Neural progenitor cell (in vitro differentiated cells): ENCODE measurements at regions not wholly inside any gene's neighbourhood (a gene's known extent, or its start where the extent isn't known, plus 50 kb on each side); places are given as distances from the start of the nearest gene placed in this dataset.
"Not testable (repeated sequence)": the region's sequence is repeated elsewhere in the genome, so short reads cannot be mapped to it uniquely, and the experiment has no call there.

ENCODE experiments used
- EZH2 ChIP-seq: fragments of 200-600 bp; sonication (generic); IDR thresholded peaks from 2 replicates; pipeline ENCODE4 v1.6.1; 2017; ENCODE audit warnings: antibody characterized with exemption, mild to moderate bottlenecking, moderate library complexity
- EZH2phosphoT487 ChIP-seq: fragments of 200-600 bp; sonication (generic); IDR thresholded peaks from 2 replicates; pipeline ENCODE4 v1.6.1; 2017; ENCODE audit warnings: antibody characterized with exemption
- TF ChIP-seq, protein P1 (sequence below): fragments of 200-600 bp; sonication (generic); IDR thresholded peaks from 2 replicates; pipeline ENCODE4 v1.5.1; 2017; ENCODE audit warnings: antibody characterized with exemption, mild to moderate bottlenecking

DNA sequence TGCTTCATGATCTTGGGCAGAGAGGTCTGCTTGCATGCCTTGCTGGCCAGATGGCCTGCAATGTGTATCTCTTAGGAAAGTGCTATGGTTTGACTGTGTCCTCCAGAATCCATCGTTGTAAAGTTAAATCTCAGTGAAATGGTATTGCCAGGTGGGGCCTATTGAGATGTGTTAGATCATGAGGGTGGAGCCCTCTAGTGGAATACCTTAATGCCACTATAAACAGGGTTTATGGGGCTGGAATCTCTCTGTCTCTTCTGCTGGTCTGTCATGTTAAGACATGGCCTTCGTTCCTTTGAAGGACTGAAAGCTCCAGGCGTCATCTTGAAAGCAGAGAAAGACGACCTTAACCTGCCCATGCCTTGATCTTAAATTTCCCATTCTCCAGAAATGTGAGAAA is 411.1 kb downstream of the RPIA start:
- TF ChIP-seq, protein P1, sequence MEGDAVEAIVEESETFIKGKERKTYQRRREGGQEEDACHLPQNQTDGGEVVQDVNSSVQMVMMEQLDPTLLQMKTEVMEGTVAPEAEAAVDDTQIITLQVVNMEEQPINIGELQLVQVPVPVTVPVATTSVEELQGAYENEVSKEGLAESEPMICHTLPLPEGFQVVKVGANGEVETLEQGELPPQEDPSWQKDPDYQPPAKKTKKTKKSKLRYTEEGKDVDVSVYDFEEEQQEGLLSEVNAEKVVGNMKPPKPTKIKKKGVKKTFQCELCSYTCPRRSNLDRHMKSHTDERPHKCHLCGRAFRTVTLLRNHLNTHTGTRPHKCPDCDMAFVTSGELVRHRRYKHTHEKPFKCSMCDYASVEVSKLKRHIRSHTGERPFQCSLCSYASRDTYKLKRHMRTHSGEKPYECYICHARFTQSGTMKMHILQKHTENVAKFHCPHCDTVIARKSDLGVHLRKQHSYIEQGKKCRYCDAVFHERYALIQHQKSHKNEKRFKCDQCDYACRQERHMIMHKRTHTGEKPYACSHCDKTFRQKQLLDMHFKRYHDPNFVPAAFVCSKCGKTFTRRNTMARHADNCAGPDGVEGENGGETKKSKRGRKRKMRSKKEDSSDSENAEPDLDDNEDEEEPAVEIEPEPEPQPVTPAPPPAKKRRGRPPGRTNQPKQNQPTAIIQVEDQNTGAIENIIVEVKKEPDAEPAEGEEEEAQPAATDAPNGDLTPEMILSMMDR: not testable (repeated sequence)
- TF ChIP-seq EZH2phosphoT487, EZH2: not testable (repeated sequence)
